ENCODE measurements at regions not wholly inside any gene's neighbourhood (a gene's known extent, or its start where the extent isn't known, plus 50 kb on each side); places are given as distances from the start of the nearest gene placed in this dataset.
A peak's percentile ranks its signal among the peaks of the same experiment; 100 is the strongest.
"Not testable (repeated sequence)": the region's sequence is repeated elsewhere in the genome, so short reads cannot be mapped to it uniquely, and the experiment has no call there.

- DNase-seq = no peak
These were observed 51.0 kb upstream of the IRX5 start for GRCh38 chr16:54879681-54880080.

GRCh38 chr16:54878301-54878700 is 52.4 kb upstream of the IRX5 start:
- DNase-seq = no peak

GRCh38 chr16:54875443-54875842 is 55.2 kb upstream of the IRX5 start:
- no peak for DNase-seq

- not testable (repeated sequence) for DNase-seq
These were observed 56.8 kb upstream of the IRX5 start for GRCh38 chr16:54873716-54874373.

GRCh38 chr16:54873071-54873470 is 57.6 kb upstream of the IRX5 start:
- no peak for DNase-seq

GRCh38 chr16:54870151-54870550 is 60.5 kb upstream of the IRX5 start:
- no peak for DNase-seq

- no peak for DNase-seq
These were observed 63.3 kb upstream of the IRX5 start for GRCh38 chr16:54867302-54867832.

- peak; percentile 30 for DNase-seq
These were observed 68.1 kb upstream of the IRX5 start for GRCh38 chr16:54862529-54862928.

GRCh38 chr16:54856871-54857270 is 73.8 kb upstream of the IRX5 start:
- DNase-seq = no peak

- no peak for DNase-seq
These were observed 83.1 kb upstream of the IRX5 start for GRCh38 chr16:54847609-54848008.

- DNase-seq = peak; percentile 79
These were observed 83.5 kb upstream of the IRX5 start for GRCh38 chr16:54847207-54847606.

GRCh38 chr16:54846766-54847165 is 83.9 kb upstream of the IRX5 start:
- peak; percentile 56 for DNase-seq

- DNase-seq = no peak
These were observed 87.3 kb upstream of the IRX5 start for GRCh38 chr16:54843424-54843750.

- no peak for DNase-seq
These were observed 87.8 kb upstream of the IRX5 start for GRCh38 chr16:54842743-54843423.

GRCh38 chr16:54829691-54830090 is 101.0 kb upstream of the IRX5 start:
- no peak for DNase-seq

- no peak for DNase-seq
These were observed 107.8 kb upstream of the IRX5 start for GRCh38 chr16:54822892-54823291.

- no peak for DNase-seq
These were observed 108.2 kb upstream of the IRX5 start for GRCh38 chr16:54822492-54822891.

GRCh38 chr16:54821731-54822130 is 108.9 kb upstream of the IRX5 start:
- DNase-seq = no peak

- no peak for DNase-seq
These were observed 112.6 kb upstream of the IRX5 start for GRCh38 chr16:54817940-54818574.

GRCh38 chr16:54817432-54817831 is 113.2 kb upstream of the IRX5 start:
- DNase-seq = peak; percentile 20

- DNase-seq = no peak
These were observed 114.2 kb upstream of the IRX5 start for GRCh38 chr16:54816471-54816870.

- no peak for DNase-seq
These were observed 115.5 kb upstream of the IRX5 start for GRCh38 chr16:54815177-54815576.

GRCh38 chr16:54813778-54814177 is 116.9 kb upstream of the IRX5 start:
- no peak for DNase-seq

GRCh38 chr16:54812229-54812628 is 118.4 kb upstream of the IRX5 start:
- no peak for DNase-seq

All from NCI-H1105 treated with DMSO at 0.1 percent for 48 hours (cell line).